ENCODE measurements at regions not wholly inside any gene's neighbourhood (a gene's known extent, or its start where the extent isn't known, plus 50 kb on each side); places are given as distances from the start of the nearest gene placed in this dataset.

DNA sequence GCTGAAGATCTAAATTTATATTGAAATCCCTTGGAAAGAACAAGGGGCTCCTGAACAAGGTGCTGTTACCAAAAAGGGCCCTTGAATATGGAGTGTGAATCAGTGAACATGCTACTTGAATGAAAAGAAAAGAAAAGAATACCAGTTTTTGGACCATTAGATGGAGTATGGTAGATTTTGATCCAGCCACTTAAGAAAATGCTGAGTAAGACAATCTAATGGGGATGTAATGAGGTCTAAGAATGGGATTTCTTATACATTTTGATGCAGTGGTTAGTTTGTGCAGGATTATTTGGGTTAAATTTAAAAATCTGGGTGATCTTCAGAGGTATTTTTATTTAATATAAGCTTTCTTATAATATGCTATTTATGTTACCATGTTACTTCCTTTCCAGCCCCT is 2003.0 kb upstream of the LRRTM1 start:
- TF ChIP-seq, protein P1, sequence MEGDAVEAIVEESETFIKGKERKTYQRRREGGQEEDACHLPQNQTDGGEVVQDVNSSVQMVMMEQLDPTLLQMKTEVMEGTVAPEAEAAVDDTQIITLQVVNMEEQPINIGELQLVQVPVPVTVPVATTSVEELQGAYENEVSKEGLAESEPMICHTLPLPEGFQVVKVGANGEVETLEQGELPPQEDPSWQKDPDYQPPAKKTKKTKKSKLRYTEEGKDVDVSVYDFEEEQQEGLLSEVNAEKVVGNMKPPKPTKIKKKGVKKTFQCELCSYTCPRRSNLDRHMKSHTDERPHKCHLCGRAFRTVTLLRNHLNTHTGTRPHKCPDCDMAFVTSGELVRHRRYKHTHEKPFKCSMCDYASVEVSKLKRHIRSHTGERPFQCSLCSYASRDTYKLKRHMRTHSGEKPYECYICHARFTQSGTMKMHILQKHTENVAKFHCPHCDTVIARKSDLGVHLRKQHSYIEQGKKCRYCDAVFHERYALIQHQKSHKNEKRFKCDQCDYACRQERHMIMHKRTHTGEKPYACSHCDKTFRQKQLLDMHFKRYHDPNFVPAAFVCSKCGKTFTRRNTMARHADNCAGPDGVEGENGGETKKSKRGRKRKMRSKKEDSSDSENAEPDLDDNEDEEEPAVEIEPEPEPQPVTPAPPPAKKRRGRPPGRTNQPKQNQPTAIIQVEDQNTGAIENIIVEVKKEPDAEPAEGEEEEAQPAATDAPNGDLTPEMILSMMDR (IDR thresholded peaks at IDR 0.05; ENCODE audit: borderline replicate concordance, extremely low read depth, low read length, poor library complexity, severe bottlenecking): no peak
- TF ChIP-seq EZH2 (IDR thresholded peaks at IDR 0.05; ENCODE audit: borderline replicate concordance, low read depth, low read length, severe bottlenecking): no peak
